Gastrocnemius medialis (tissue), 4 donors: ENCODE measurements at regions not wholly inside any gene's neighbourhood (a gene's known extent, or its start where the extent isn't known, plus 50 kb on each side); places are given as distances from the start of the nearest gene placed in this dataset.

Source experiments
- POLR2A ChIP-seq, 2 donors: fragments of 450-650 bp; IDR thresholded peaks; one replicate each; pipeline ENCODE4 v1.6.1; 2017; ENCODE audit warnings: antibody characterized with exemption in 2 of 2, mild to moderate bottlenecking in 2 of 2, moderate library complexity in 2 of 2
- TF ChIP-seq, protein P1 (sequence below), 5 experiments: fragments of 450-650 bp in 3 of 5; fragments of 200-600 bp in 2 of 5; sonication (generic) in 2 of 5; IDR thresholded peaks in 4 of 5; conservative IDR thresholded peaks in 1 of 5; 1 replicate in 4 of 5; 2 replicates in 1 of 5; pipeline ENCODE4 v1.5.1; 2016 to 2019; ENCODE audit warnings: antibody characterized with exemption in 5 of 5, mild to moderate bottlenecking in 3 of 5, moderate library complexity in 3 of 5

GRCh38 chr18:79604205-79604912, 75.2 kb upstream of the CTDP1 start:
- TF ChIP-seq, protein P1, sequence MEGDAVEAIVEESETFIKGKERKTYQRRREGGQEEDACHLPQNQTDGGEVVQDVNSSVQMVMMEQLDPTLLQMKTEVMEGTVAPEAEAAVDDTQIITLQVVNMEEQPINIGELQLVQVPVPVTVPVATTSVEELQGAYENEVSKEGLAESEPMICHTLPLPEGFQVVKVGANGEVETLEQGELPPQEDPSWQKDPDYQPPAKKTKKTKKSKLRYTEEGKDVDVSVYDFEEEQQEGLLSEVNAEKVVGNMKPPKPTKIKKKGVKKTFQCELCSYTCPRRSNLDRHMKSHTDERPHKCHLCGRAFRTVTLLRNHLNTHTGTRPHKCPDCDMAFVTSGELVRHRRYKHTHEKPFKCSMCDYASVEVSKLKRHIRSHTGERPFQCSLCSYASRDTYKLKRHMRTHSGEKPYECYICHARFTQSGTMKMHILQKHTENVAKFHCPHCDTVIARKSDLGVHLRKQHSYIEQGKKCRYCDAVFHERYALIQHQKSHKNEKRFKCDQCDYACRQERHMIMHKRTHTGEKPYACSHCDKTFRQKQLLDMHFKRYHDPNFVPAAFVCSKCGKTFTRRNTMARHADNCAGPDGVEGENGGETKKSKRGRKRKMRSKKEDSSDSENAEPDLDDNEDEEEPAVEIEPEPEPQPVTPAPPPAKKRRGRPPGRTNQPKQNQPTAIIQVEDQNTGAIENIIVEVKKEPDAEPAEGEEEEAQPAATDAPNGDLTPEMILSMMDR (IDR thresholded peaks at IDR 0.05 in 4 of 5, conservative IDR thresholded peaks at IDR 0.05 in 1 of 5) = no peak
- no peak for TF ChIP-seq POLR2A (IDR thresholded peaks at IDR 0.05)
